ENCODE measurements at regions not wholly inside any gene's neighbourhood (a gene's known extent, or its start where the extent isn't known, plus 50 kb on each side); places are given as distances from the start of the nearest gene placed in this dataset.

DNA sequence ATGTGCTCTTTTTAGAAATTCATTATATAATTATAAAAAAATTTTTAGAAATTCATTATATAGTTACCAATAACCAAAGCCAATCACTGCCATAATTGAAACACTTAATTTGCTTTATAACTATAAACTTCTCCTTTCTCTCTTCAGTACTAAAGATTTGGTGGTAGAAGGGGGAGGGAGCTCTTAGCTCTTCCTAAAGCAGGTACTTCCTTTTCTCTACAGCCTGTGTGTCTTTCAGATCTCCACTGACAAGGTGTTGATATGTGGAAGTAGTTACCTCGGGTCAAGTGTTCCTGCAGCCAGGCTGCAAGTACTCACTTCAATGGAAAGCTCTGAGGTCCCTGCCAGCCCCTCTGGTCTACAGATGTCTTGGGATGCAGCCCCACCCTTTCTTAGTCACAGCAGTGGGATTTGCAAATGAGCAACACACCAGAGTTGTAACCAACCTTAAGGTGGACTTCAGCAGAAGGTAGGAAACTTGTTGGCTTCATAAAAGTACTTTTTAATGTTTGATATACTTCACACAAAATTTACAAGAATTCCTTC lies 690.0 kb downstream of the ARHGAP15 start:
- DNase-seq (ENCODE audit: low read depth in 2 of 2): no peak

Data from fibroblast of skin of left biceps (primary cell).